ENCODE measurements at regions not wholly inside any gene's neighbourhood (a gene's known extent, or its start where the extent isn't known, plus 50 kb on each side); places are given as distances from the start of the nearest gene placed in this dataset.

DNA sequence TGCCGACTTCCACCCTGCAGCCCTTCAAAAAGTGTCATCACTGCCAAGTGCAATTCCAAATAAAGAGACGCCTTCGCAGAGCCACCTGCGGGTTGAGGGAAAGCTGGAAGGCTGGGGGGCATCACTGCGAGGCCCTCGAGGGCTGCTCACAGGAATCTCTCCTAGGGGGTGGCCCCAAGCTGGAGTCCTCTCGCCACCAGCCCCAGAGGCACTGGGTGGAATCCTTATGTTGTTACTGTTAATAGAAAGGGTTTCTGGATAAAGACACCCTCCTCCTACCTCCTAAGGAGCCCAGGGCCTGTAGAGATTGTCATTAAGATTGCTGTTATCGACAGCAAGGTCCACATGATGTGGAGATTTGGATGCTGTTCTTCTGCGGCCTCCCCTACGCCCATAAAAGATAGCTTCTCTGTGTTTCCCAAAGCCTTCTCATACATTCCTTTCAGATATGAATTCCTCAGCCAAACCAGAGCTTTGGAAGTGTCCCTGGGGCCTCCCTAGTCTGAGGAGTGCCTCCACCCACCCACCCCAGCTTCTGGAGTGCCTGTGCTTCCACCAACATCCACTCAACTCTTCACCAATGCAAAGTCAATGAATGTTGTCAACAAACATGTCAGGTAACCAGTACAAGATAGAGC lies 512.7 kb downstream of the SHQ1 start:
- DNase-seq = no peak

DNA sequence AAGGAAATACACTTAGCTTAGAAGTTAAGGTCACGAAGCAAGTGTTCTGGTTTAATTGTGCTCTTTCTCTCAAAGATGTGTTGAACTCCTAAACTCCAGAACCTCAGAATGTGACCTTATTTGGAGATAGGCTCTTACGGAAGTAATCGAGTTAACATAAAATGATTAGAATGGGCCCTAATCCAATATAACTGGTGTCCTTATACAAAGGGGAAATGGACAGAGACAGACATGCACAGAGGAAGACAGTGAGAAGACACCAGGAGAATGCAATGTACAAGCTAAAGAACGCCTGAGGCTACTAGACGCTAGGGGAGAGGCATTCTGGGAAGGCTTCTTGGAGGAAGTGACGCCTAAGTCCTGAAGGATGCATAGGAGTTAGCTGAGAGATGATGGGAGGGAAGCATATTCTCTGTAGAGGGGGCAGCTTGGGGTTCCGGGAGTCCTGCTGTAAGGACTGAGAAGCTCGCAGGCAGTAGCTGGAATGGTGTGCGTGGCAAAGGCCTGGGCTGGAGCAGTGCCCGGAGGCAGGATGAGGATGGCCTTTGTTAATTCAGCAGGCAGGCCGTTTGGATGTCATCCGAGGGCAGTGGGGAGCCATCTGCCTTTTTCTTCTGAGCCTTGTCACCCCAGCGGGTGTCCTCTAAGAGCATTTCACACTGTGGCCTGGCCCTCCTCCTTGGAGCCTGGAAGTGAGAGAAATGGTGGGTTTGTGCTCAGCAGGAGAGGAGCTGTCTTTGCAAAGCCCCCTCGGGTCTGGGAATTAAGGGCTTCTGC lies 513.4 kb downstream of the SHQ1 start:
- Histone ChIP-seq H3K4me3 (no peak overlapping the region), H3K27me3 (no peaks in the 10 kb centered on the region), H3K36me3 (no peaks in the 10 kb centered on the region), H3K9me3 (no peaks in the 10 kb centered on the region), H3K4me1 (no peaks in the 10 kb centered on the region), H3K27ac (no peak overlapping the region)
- ATAC-seq (no peak), DNase-seq (no peak), FAIRE-seq (no peak)
- TF ChIP-seq, protein P1, sequence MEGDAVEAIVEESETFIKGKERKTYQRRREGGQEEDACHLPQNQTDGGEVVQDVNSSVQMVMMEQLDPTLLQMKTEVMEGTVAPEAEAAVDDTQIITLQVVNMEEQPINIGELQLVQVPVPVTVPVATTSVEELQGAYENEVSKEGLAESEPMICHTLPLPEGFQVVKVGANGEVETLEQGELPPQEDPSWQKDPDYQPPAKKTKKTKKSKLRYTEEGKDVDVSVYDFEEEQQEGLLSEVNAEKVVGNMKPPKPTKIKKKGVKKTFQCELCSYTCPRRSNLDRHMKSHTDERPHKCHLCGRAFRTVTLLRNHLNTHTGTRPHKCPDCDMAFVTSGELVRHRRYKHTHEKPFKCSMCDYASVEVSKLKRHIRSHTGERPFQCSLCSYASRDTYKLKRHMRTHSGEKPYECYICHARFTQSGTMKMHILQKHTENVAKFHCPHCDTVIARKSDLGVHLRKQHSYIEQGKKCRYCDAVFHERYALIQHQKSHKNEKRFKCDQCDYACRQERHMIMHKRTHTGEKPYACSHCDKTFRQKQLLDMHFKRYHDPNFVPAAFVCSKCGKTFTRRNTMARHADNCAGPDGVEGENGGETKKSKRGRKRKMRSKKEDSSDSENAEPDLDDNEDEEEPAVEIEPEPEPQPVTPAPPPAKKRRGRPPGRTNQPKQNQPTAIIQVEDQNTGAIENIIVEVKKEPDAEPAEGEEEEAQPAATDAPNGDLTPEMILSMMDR (IDR thresholded peaks at IDR 0.05) = no peak
- WGBS, 2 donors = 89 to 91% methylated on average over 14 of the region's 14 CpGs
- intact Hi-C loops (cut with DNase I) = no loop called here

More for the DNA sequence above, 512.7 kb downstream of the SHQ1 start:
- no peak overlapping the region for H3K4me3 ChIP-seq
- H3K27ac ChIP-seq = no peak overlapping the region
- WGBS, 2 donors = 84 to 87% methylated on average over 10 of the region's 10 CpGs
- H3K4me1 ChIP-seq = no peaks in the 10 kb centered on the region
- FAIRE-seq (no peak), ATAC-seq (no peak)
- TF ChIP-seq, protein P1 (IDR thresholded peaks at IDR 0.05) = no peak
- no peaks in the 10 kb centered on the region for H3K36me3 ChIP-seq
- intact Hi-C loops (cut with DNase I) = no loop called here
- H3K9me3 ChIP-seq = no peaks in the 10 kb centered on the region
- no peaks in the 10 kb centered on the region for H3K27me3 ChIP-seq

DNA sequence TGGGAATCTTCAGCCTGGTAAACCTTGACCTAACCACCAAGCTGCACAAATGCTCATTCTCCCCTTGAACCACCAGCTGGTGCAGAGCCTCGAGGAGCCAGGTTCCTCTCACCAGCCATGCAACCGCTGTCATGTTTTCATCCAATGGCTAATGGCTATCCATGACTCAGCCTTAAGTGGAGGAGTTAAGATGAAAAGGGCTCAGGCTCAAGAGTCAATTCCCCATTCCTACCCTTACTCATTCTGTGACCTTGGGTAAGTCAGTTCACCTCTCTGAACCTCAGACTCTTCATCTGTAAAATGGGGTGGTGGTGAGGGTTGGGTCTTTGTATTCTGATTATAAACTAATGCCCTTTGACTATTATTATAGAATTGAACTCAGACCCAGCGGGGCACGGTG lies 515.6 kb downstream of the SHQ1 start:
- no peaks in the 10 kb centered on the region for H3K36me3 ChIP-seq
- intact Hi-C loops (cut with DNase I) = no loop called here
- H3K4me1 ChIP-seq = no peaks in the 10 kb centered on the region
- FAIRE-seq (no peak), ATAC-seq (no peak), DNase-seq (no peak)
- WGBS, 2 donors = 93 to 95% methylated on average over 4 of the region's 4 CpGs
- no peak overlapping the region for H3K27ac ChIP-seq
- H3K4me3 ChIP-seq = no peak overlapping the region
- no peaks in the 10 kb centered on the region for H3K9me3 ChIP-seq
- TF ChIP-seq, protein P1 (IDR thresholded peaks at IDR 0.05) = no peak
- H3K27me3 ChIP-seq = no peaks in the 10 kb centered on the region

DNA sequence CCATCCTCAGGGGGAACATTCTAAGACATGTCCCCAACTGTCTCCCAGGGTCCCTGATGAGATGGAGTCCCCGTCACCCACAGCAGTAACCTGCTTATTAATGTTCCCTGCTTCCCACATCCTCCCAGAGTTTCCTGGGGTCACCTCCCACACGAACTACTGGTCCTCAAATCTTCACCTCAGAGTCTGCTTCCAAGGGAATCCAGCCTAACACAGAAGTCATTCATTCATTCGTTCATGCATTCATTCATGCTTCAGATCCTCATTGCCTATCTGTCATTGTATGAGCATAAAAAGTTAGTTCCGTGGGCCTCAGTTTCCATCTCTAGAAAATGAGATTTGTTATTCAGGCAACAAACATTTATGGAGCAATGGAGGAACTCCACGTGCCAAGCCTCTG lies 516.2 kb downstream of the SHQ1 start:
- Histone ChIP-seq H3K4me1 (no peaks in the 10 kb centered on the region), H3K4me3 (no peak overlapping the region), H3K27me3 (no peaks in the 10 kb centered on the region), H3K27ac (no peak overlapping the region), H3K36me3 (no peaks in the 10 kb centered on the region), H3K9me3 (no peaks in the 10 kb centered on the region)
- ATAC-seq = no peak
- TF ChIP-seq, protein P1 (IDR thresholded peaks at IDR 0.05) = no peak
- no peak for FAIRE-seq
- WGBS, 2 donors = 76 to 87% methylated on average over 5 of the region's 5 CpGs
- intact Hi-C loops (cut with DNase I) = no loop called here
- DNase-seq = no peak

DNA sequence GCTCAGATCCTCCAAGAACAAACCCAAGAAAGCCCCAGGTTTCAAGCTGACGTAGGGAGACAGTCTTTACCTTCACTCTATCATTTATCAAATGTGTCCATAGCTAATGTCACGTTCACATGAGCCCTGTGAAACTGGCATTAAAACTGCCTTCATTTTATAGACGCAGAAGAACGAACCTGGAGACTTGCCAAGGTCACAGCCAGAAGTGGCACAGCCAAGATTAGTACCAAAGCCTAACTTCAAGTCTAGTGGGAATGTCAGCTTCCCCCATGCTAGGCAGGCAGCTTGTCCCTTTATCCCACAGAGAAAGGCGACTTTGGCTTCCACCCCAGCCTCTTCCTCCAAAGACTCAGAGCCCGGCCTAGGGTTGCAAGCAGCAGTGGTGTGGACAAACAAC lies 517.2 kb downstream of the SHQ1 start:
- Histone ChIP-seq H3K27ac (no peak overlapping the region), H3K36me3 (no peaks in the 10 kb centered on the region), H3K9me3 (no peaks in the 10 kb centered on the region), H3K4me3 (no peak overlapping the region), H3K27me3 (no peaks in the 10 kb centered on the region), H3K4me1 (no peaks in the 10 kb centered on the region)
- DNase-seq (no peak), ATAC-seq (peak in 1 of 4 donors; percentile 22), FAIRE-seq (no peak)
- intact Hi-C loops (cut with DNase I) = no loop called here
- TF ChIP-seq, protein P1 (IDR thresholded peaks at IDR 0.05) = no peak
- 30 to 34% methylated on average over 6 of the region's 6 CpGs for WGBS, 2 donors
